SJSA1 (cell line): ENCODE measurements at regions not wholly inside any gene's neighbourhood (a gene's known extent, or its start where the extent isn't known, plus 50 kb on each side); places are given as distances from the start of the nearest gene placed in this dataset.
A peak's percentile ranks its signal among the peaks of the same experiment; 100 is the strongest.
"Not testable (repeated sequence)": the region's sequence is repeated elsewhere in the genome, so short reads cannot be mapped to it uniquely, and the experiment has no call there.

Source experiments
- DNase-seq, 2 experiments: peaks; one replicate each; pipeline ENCODE4 v3.0.0-alpha.2; 2015 to 2020; ENCODE audit warnings: low spot score in 2 of 2, low read depth in 1 of 2
- H3K27ac ChIP-seq: fragments of 250-450 bp; sonication (Bioruptor Pico); 2 replicates; pipeline ENCODE4 v1.5.1; 2020; ENCODE audit warnings: mild to moderate bottlenecking, moderate library complexity
- H3K27me3 ChIP-seq: fragments of 250-450 bp; sonication (Bioruptor Pico); replicated peaks from 2 replicates; pipeline ENCODE4 v1.5.1; 2020; ENCODE audit warnings: mild to moderate bottlenecking, moderate library complexity
- H3K36me3 ChIP-seq: fragments of 250-450 bp; sonication (Bioruptor Pico); 2 replicates; pipeline ENCODE4 v1.5.1; 2020; ENCODE audit warnings: mild to moderate bottlenecking
- H3K4me1 ChIP-seq: fragments of 250-450 bp; sonication (Bioruptor Pico); replicated peaks from 2 replicates; pipeline ENCODE4 v1.6.1; 2021; ENCODE audit warnings: mild to moderate bottlenecking
- H3K4me3 ChIP-seq: fragments of 250-450 bp; sonication (Bioruptor Pico); 2 replicates; pipeline ENCODE4 v1.5.1; 2020; ENCODE audit warnings: mild to moderate bottlenecking
- H3K9me3 ChIP-seq: fragments of 250-450 bp; sonication (Bioruptor Pico); replicated peaks from 2 replicates; pipeline ENCODE4 v1.5.1; 2020; ENCODE audit warnings: mild to moderate bottlenecking

DNA sequence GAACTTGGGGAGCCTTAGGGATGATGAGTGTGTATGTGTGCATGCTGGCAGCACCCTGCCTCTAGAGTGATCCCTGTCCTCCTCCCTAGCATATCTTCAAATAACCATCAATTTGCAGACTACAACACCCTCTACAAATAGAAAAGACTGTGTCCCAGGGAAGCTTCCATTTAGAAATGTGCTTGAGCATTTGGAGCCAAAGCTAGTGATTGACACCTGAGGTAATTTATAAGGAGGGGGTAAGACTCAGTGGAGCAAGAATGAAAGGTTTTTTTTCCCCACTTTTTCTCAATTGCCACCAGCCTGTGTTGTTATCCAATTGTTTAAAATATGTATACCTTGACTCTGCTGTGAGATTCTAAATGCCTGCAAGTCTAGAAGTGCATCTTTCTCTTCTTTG lies 286.0 kb upstream of the SLC14A2 start:
- no peaks in the 10 kb centered on the region for H3K9me3 ChIP-seq
- H3K4me1 ChIP-seq: peaks cover 8% of the 10 kb centered on the region; the same call in 1 of the 2 replicates
- H3K4me3 ChIP-seq: no peak overlapping the region
- no peak overlapping the region for H3K27ac ChIP-seq
- H3K27me3 ChIP-seq: no peaks in the 10 kb centered on the region; the same call in 1 of the 2 replicates
- DNase-seq: no peak
- no peaks in the 10 kb centered on the region for H3K36me3 ChIP-seq

DNA sequence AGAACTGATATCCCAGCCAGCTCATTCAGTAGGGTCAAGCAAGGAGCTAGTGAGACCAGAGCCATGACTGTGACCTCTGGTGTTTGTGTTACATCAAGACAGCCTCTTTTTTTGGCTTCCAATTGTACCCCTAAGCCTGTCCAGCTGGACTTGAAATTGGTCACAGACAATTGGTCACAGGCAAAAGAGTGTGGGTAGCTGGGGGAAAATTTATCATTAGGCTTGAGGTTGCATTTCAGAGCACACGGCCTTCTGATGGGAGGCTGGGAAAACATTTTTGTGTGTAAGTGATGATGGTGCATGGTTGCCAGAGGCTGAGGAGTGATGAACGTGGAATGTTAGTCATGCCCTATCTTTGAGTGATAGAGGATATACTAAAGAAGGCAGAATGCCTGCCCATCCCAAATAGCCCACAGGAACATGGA lies 285.1 kb upstream of the SLC14A2 start:
- DNase-seq: no peak
- no peaks in the 10 kb centered on the region; the same call in 1 of the 2 replicates for H3K27me3 ChIP-seq
- H3K4me3 ChIP-seq: no peak overlapping the region
- peaks cover 8% of the 10 kb centered on the region; the same call in 1 of the 2 replicates for H3K4me1 ChIP-seq
- H3K9me3 ChIP-seq: no peaks in the 10 kb centered on the region
- no peaks in the 10 kb centered on the region for H3K36me3 ChIP-seq
- no peak overlapping the region for H3K27ac ChIP-seq

DNA sequence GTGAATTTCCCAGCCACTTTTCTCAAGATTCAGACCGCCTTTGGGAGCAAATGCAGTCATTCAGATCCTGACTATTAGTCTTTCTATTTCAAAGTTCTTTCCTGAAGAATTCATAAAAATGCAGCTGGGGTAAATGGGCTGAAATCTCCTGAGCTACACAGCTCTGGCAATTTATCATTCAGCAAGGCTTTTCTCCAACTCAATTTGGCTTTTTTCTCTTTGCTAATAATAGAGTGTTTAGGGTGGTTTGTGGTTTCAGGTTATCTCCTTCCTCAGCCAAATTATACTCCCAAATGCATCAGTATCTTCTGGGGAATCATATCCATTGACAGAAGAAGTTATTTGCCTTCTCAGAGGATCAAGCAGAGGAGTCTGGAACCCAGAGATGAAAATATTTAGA lies 282.4 kb upstream of the SLC14A2 start:
- Histone ChIP-seq H3K36me3 (no peaks in the 10 kb centered on the region), H3K27ac (no peak overlapping the region), H3K9me3 (no peaks in the 10 kb centered on the region), H3K4me3 (no peak overlapping the region), H3K4me1 (peaks cover 8% of the 10 kb centered on the region; the same call in 1 of the 2 replicates), H3K27me3 (no peaks in the 10 kb centered on the region)
- no peak for DNase-seq

DNA sequence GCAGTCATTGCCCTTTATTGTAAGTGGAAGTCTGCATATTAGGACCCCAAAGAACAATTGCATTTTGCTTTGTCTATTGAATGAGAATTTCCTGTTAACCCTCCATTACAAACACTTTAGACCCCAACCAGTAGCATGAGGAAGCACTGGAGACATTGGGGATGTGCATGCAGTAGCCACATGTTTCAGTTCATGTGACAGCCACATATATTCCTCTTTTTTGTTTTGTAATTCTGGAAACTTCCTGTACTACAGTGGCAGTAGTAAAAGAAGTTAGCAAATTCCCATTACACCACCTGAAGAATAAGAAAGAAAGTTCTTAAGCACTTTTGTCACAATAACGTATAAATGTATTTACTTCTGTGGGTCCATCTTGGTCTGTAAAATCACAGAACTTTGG lies 281.1 kb upstream of the SLC14A2 start:
- H3K36me3 ChIP-seq: no peaks in the 10 kb centered on the region
- H3K9me3 ChIP-seq: no peaks in the 10 kb centered on the region
- H3K4me3 ChIP-seq: no peak overlapping the region
- no peak overlapping the region for H3K27ac ChIP-seq
- DNase-seq: no peak
- H3K27me3 ChIP-seq: no peaks in the 10 kb centered on the region; the same call in 1 of the 2 replicates
- no peaks in the 10 kb centered on the region; the same call in 1 of the 2 replicates for H3K4me1 ChIP-seq

DNA sequence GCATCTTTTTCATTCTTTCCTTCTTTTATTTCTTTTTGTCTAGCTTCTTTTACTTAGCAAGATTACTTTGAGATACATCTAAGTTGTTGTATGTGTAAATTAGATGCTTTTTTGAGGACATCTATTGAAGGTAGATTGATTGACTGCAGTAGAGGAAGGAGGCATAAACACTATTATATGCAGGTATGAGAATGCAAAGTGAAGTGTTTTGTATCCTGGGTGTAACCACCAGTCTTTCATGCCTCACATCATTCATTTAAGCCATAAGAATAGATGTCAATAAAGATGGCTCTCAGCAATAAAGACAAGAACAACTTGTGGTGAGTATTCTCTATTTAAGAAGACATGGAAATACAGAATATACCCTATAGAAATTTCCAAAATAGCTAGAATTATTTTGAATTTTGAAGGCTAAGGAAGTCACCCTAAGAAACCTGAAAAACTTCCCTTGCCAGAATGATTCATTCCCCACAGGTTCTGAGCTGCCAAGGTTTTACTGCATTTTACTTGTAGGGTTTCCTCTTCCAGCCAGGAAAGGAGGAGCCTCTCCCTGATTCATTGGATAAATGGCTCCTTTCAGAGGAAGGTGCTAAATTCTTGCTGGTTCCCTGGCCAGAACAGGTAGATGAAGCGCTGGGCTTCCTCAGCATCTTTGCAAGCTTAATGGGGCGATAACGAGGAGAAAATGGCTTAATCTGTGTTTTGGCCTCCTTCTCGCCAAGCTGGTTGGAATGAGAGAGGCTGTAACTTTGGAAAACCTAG lies 279.8 kb upstream of the SLC14A2 start:
- H3K36me3 ChIP-seq: no peaks in the 10 kb centered on the region
- H3K4me3 ChIP-seq: no peak overlapping the region
- peaks cover 1% of the 10 kb centered on the region; the same call in 1 of the 2 replicates for H3K4me1 ChIP-seq
- H3K27me3 ChIP-seq: no peaks in the 10 kb centered on the region; the same call in 1 of the 2 replicates
- DNase-seq: no peak
- H3K27ac ChIP-seq: no peak overlapping the region
- H3K9me3 ChIP-seq: no peaks in the 10 kb centered on the region

DNA sequence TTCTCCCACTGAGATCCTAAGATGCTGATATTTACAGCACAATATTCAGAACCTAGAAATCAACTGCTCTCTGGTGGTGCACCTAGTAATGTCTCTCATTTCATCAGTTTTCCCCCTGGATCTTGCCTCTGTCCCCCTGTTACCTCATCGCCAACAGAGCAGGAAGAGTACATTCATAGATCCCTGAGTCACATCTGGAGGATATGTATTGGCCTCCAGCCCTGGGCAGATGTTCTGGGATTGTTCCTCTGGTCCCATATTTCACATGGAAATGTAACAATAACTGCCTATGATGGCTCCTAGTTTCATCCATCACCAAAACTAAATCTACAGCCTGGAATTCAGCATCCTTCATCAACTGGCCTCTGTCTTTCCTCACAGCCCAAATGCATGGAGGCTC lies 278.8 kb upstream of the SLC14A2 start:
- Histone ChIP-seq H3K36me3 (no peaks in the 10 kb centered on the region), H3K4me1 (peaks cover 5% of the 10 kb centered on the region; the same call in 1 of the 2 replicates), H3K27ac (no peak overlapping the region), H3K27me3 (no peaks in the 10 kb centered on the region; the same call in 1 of the 2 replicates), H3K4me3 (no peak overlapping the region), H3K9me3 (no peaks in the 10 kb centered on the region)
- DNase-seq: no peak

DNA sequence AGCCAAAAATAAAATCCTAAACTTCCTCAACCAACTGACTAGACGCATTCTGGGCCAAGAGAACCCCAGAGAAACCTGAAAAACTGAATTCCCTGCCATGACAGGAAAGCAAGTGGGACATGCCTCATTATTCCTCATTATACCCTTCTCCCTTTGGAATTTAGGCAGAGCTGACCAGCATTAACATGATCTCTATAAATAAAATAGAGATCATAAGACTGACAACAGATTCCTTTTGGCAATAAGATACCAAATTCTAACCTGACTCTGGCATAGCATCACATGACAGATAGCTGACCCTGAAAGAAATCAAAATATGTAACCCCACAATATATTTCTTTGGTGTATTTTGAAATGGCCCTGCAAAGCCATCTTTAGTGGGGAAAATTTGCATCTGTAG lies 277.8 kb upstream of the SLC14A2 start:
- DNase-seq: no peak
- peaks cover 5% of the 10 kb centered on the region; the same call in 1 of the 2 replicates for H3K4me1 ChIP-seq

DNA sequence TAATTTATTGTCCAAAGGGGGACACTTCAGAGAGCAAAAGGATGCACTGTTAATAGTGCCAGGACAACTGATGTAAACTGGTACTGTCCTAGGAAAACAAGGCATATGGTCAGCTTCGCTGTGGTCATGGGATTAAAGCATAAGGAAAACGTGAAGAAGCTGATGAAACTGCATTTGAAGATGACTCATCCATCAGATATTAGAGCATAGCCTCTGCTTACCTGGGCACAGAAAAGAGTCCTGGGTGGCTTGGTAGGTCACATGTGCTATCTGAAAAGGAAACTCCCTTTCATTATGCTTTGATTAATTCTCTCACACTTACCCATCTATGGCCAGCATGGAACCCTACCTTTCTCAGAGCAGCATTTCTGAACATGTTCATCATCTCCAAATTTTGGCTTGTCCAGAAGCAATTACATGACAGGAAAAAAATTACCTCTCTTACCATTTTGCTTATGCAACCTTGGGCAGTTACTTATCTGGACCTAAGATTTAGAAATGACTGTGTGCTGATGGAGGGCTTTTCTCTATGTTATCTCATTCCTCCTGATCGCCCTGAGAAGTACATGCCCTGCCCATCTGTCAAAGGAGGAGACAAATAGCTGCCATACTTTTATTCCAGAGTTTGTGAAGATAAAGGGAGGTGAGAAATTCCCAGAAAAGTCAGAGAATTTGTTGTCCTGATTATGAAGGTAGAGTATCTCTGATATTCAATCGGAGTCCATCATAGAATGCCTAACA lies 275.3 kb upstream of the SLC14A2 start:
- Histone ChIP-seq H3K4me3 (no peak overlapping the region), H3K9me3 (no peaks in the 10 kb centered on the region), H3K36me3 (no peaks in the 10 kb centered on the region), H3K27me3 (no peaks in the 10 kb centered on the region; the same call in 1 of the 2 replicates), H3K27ac (no peak overlapping the region), H3K4me1 (peaks cover 5% of the 10 kb centered on the region; the same call in 1 of the 2 replicates)
- no peak for DNase-seq

More for the DNA sequence above, 277.8 kb upstream of the SLC14A2 start:
- Histone ChIP-seq H3K27me3 (no peaks in the 10 kb centered on the region; the same call in 1 of the 2 replicates), H3K4me3 (no peak overlapping the region), H3K27ac (no peak overlapping the region), H3K36me3 (no peaks in the 10 kb centered on the region), H3K9me3 (no peaks in the 10 kb centered on the region)

DNA sequence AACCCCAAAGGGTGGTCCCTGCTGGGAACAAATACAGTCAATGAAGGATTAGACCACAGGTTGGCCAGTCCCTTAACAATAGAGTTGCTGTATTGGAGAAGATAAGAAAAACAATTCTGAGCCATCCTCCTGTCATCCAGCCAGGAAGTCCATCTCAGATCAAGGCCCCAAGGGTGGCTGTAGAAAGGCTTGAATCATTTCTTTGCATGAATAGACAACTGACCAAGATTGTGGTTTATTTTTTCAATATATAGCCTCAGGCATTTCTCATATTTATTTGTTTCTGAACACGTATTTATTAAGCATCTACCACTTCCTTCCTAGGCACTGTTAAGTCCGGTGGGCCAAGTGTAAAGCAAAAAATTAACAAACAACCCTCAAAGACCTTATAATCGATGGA lies 274.4 kb upstream of the SLC14A2 start:
- no peaks in the 10 kb centered on the region; the same call in 1 of the 2 replicates for H3K27me3 ChIP-seq
- H3K4me1 ChIP-seq: peaks cover 5% of the 10 kb centered on the region; the same call in 1 of the 2 replicates
- no peak overlapping the region for H3K4me3 ChIP-seq
- H3K9me3 ChIP-seq: no peaks in the 10 kb centered on the region
- H3K36me3 ChIP-seq: no peaks in the 10 kb centered on the region
- DNase-seq: peak in 1 of 2 experiments; percentile 4
- no peak overlapping the region for H3K27ac ChIP-seq

DNA sequence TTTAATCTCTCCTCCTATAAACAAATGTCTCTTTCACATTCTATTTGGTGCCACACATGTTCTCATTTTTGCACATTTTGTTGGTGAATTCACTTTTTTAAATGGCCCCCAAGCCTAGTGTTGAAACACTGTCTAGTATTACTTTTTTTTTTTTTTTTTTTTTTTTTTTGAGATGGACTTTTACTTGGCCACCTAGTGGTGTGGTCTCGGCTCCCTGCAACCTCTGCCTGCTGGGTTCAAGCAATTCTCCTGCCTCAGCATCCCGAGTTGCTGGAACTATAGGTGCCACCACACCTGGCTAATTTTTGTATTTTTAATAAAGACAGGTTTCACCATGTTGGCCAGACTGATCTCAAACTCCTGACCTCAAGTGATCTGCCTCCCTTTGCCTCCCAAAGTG lies 273.8 kb upstream of the SLC14A2 start:
- Histone ChIP-seq H3K27ac (no peak overlapping the region), H3K27me3 (no peaks in the 10 kb centered on the region; the same call in 1 of the 2 replicates), H3K4me1 (peaks cover 5% of the 10 kb centered on the region; the same call in 1 of the 2 replicates), H3K9me3 (no peaks in the 10 kb centered on the region), H3K36me3 (no peaks in the 10 kb centered on the region), H3K4me3 (no peak overlapping the region)
- DNase-seq: peak in 1 of 2 experiments; percentile 7

DNA sequence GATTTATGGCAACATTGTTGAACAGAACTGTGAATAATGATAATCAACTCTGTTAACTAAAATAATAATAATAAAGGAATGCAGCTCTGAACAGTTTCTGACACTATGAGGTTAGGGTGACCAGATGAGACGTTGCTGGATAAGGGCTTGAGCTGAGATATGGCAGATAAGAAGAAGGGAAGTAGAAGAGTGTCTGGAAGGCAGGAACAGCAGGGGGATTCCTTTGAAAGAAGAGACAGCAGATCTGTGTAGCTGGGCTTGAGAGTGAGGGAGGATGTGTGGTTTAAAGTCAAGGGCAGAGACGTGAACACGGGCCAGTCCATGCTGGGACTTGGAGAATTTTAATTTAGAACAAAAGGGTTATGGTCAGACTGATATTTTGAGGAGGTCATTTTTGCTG lies 273.1 kb upstream of the SLC14A2 start:
- no peak overlapping the region for H3K4me3 ChIP-seq
- H3K36me3 ChIP-seq: no peaks in the 10 kb centered on the region
- no peaks in the 10 kb centered on the region; the same call in 1 of the 2 replicates for H3K27me3 ChIP-seq
- no peak overlapping the region for H3K27ac ChIP-seq
- no peak for DNase-seq
- H3K4me1 ChIP-seq: peaks cover 5% of the 10 kb centered on the region; the same call in 1 of the 2 replicates
- H3K9me3 ChIP-seq: no peaks in the 10 kb centered on the region

DNA sequence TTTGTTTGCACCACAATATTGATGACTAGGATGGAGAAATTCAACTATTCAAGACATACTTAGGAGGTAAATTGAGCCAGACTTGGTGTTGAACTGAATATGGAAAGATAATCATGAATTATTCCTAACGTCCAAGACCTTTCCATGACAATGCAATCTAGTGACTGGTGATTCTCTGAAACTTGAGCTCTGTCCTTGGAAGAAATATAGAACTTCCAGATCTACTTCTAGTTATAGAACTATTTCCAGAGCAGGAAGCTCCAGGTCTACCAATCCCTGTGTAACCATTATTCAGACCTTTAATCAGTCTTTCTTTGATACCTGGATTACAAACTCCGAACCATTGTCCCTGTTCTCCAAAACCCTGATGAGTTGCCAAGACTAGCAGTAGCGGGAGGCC lies 272.6 kb upstream of the SLC14A2 start:
- Histone ChIP-seq H3K4me1 (peaks cover 5% of the 10 kb centered on the region; the same call in 1 of the 2 replicates), H3K27me3 (no peaks in the 10 kb centered on the region; the same call in 1 of the 2 replicates), H3K27ac (no peak overlapping the region), H3K4me3 (no peak overlapping the region), H3K36me3 (no peaks in the 10 kb centered on the region), H3K9me3 (no peaks in the 10 kb centered on the region)
- DNase-seq: no peak

DNA sequence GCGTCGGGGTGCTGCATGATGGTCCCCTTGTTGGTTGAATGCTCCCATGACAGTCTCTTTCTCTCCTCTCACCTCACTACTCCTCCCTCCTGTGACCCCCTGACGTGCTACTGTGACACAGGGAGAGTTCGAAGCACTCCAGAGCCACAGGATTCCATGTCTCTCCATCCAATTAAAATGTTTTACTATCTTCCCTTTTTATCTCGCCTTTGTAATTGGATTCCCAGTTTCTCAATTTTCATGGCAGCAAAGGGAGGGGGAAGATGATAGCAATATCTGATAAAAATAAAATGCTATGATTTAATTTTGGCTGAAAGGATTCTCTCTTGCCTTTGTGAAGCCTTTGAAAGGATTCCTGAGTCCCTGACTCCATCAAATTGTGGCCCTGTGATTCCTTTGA lies 271.9 kb upstream of the SLC14A2 start:
- no peak for DNase-seq
- H3K9me3 ChIP-seq: no peaks in the 10 kb centered on the region
- H3K27me3 ChIP-seq: no peaks in the 10 kb centered on the region; the same call in 1 of the 2 replicates
- H3K4me3 ChIP-seq: no peak overlapping the region
- no peak overlapping the region for H3K27ac ChIP-seq
- peaks cover 5% of the 10 kb centered on the region; the same call in 1 of the 2 replicates for H3K4me1 ChIP-seq
- H3K36me3 ChIP-seq: no peaks in the 10 kb centered on the region

DNA sequence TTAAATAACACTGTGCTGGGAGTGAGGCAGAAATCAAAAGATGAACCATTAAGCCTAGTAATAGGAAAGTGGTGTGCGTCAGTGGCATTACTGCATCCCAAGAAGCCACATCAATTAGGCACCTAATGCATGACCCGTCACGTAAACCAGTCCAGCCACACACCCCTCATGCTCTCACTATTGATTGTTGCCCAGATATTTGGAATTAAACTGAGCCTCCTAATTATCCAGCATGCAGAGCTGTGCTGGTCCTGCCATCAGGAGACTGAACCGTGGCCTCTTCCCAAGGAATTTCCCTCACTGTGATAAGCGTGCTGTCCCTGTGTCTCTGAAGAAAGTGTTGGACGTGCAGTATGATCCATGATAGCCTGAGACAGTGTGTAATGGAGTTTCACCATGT lies 270.6 kb upstream of the SLC14A2 start:
- H3K9me3 ChIP-seq, DNase-seq: not testable (repeated sequence)

More for the DNA sequence above, 270.6 kb upstream of the SLC14A2 start:
- not testable (repeated sequence) for H3K36me3 ChIP-seq, H3K4me1 ChIP-seq, H3K27ac ChIP-seq, H3K27me3 ChIP-seq, H3K4me3 ChIP-seq
